HepG2 (cell line): ENCODE measurements at regions not wholly inside any gene's neighbourhood (a gene's known extent, or its start where the extent isn't known, plus 50 kb on each side); places are given as distances from the start of the nearest gene placed in this dataset.

Experiments
- ATF3 ChIP-seq: sonication (generic); formaldehyde crosslinking; IDR thresholded peaks from 2 replicates; pipeline ENCODE4 v1.4.0; 2020; ENCODE audit warnings: missing genetic modification reagents
- ELF4 ChIP-seq: sonication (generic); formaldehyde crosslinking; IDR thresholded peaks from 2 replicates; pipeline ENCODE4 v1.5.0; 2020; ENCODE audit warnings: missing genetic modification reagents, mild to moderate bottlenecking, moderate library complexity, borderline replicate concordance
- MAFF ChIP-seq: IDR thresholded peaks from 2 replicates; pipeline ENCODE4 v1.6.1; 2011; ENCODE audit warnings: low read depth, low read length, improper control_type of control experiment
- NONO ChIP-seq, 2 experiments: fragments of 450-650 bp in 1 of 2; sonication (generic) in 1 of 2; formaldehyde crosslinking in 1 of 2; IDR thresholded peaks in 1 of 2; conservative IDR thresholded peaks in 1 of 2; 2 replicates each; pipeline versions ENCODE4 v1.6.1 to v1.8.0; 2017 to 2022; ENCODE audit warnings: mild to moderate bottlenecking in 1 of 2, missing genetic modification reagents in 1 of 2, moderate library complexity in 1 of 2
- SIN3A ChIP-seq: IDR thresholded peaks from 2 replicates; pipeline ENCODE4 v1.6.1; 2011; ENCODE audit warnings: low read depth, mild to moderate bottlenecking, control low read depth, low read length, borderline replicate concordance
- SYNCRIP ChIP-seq: fragments of 200-400 bp; formaldehyde crosslinking; IDR thresholded peaks from 2 replicates; pipeline ENCODE4 v1.6.1; 2018; ENCODE audit warnings: mild to moderate bottlenecking, low read depth, low read length; ENCODE audit not compliant: insufficient read depth
- ZNF530 ChIP-seq: sonication (generic); formaldehyde crosslinking; IDR thresholded peaks from 2 replicates; pipeline ENCODE4 v1.5.0; 2020; ENCODE audit warnings: low read depth, mild to moderate bottlenecking, missing genetic modification reagents
- TF ChIP-seq, protein P1 (sequence below): sonication (generic); formaldehyde crosslinking; IDR thresholded peaks from 2 replicates; pipeline ENCODE4 v1.8.0; 2022; ENCODE audit warnings: missing genetic modification reagents, mild to moderate bottlenecking, inconsistent platforms, borderline replicate concordance
- TF ChIP-seq, protein P2 (sequence below): IDR thresholded peaks from 2 replicates; pipeline ENCODE4 v1.6.1; 2016; ENCODE audit warnings: low read depth
- TF ChIP-seq, protein P3 (sequence below): sonication (generic); formaldehyde crosslinking; IDR thresholded peaks from 2 replicates; pipeline ENCODE4 v1.5.0; 2020; ENCODE audit warnings: mild to moderate bottlenecking, missing genetic modification reagents, moderate library complexity

DNA sequence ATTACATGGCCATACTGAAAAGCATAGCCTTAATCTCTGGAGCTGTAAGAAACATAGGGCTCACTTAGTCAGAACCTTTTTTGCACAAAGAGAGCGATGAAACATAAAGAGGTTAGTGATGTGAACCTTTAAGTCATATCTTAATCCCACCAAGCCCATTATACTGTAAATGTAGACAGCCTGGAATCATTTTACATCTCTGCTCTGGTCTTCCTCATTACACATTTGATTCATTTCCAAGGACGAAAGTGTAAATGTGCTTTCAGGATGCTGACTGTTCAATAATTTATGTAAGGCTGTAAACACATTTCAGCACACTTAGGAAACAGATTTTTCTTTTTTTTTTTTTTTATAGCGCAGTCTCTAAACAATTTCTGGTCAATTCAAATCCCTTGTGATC is 131.3 kb upstream of the B3GAT2 start:
- TF ChIP-seq ELF4 (CRISPR knock-in tag) (no peak), NONO (IDR thresholded peaks at IDR 0.05) (no peak), NONO (CRISPR knock-in tag; conservative IDR thresholded peaks at IDR 0.05) (no peak), MAFF (no peak), ATF3 (CRISPR knock-in tag) (no peak), SIN3A (no peak), SYNCRIP (no peak), ZNF530 (CRISPR knock-in tag) (no peak)
- TF ChIP-seq, protein P1, sequence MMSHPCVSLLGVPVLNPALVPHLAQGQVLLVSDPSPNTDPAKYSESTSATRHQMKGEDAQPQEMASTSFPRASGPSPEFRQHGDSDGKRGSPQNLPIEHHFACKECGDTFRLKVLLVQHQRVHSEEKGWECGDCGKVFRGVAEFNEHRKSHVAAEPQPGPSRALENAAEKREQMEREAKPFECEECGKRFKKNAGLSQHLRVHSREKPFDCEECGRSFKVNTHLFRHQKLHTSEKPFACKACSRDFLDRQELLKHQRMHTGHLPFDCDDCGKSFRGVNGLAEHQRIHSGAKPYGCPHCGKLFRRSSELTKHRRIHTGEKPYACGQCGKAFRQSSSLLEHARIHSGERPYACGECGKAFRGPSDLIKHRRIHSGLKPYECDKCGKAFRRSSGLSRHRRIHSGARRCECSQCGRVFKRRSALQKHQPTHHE (CRISPR knock-in tag): no peak
- TF ChIP-seq, protein P2, sequence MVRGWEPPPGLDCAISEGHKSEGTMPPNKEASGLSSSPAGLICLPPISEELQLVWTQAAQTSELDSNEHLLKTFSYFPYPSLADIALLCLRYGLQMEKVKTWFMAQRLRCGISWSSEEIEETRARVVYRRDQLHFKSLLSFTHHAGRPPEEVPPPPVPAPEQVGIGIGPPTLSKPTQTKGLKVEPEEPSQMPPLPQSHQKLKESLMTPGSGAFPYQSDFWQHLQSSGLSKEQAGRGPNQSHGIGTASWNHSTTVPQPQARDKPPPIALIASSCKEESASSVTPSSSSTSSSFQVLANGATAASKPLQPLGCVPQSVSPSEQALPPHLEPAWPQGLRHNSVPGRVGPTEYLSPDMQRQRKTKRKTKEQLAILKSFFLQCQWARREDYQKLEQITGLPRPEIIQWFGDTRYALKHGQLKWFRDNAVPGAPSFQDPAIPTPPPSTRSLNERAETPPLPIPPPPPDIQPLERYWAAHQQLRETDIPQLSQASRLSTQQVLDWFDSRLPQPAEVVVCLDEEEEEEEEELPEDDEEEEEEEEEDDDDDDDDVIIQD (CRISPR knock-in tag): no peak
- TF ChIP-seq, protein P3, sequence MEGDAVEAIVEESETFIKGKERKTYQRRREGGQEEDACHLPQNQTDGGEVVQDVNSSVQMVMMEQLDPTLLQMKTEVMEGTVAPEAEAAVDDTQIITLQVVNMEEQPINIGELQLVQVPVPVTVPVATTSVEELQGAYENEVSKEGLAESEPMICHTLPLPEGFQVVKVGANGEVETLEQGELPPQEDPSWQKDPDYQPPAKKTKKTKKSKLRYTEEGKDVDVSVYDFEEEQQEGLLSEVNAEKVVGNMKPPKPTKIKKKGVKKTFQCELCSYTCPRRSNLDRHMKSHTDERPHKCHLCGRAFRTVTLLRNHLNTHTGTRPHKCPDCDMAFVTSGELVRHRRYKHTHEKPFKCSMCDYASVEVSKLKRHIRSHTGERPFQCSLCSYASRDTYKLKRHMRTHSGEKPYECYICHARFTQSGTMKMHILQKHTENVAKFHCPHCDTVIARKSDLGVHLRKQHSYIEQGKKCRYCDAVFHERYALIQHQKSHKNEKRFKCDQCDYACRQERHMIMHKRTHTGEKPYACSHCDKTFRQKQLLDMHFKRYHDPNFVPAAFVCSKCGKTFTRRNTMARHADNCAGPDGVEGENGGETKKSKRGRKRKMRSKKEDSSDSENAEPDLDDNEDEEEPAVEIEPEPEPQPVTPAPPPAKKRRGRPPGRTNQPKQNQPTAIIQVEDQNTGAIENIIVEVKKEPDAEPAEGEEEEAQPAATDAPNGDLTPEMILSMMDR (CRISPR knock-in tag): no peak
